ENCODE measurements at regions not wholly inside any gene's neighbourhood (a gene's known extent, or its start where the extent isn't known, plus 50 kb on each side); places are given as distances from the start of the nearest gene placed in this dataset.

DNA sequence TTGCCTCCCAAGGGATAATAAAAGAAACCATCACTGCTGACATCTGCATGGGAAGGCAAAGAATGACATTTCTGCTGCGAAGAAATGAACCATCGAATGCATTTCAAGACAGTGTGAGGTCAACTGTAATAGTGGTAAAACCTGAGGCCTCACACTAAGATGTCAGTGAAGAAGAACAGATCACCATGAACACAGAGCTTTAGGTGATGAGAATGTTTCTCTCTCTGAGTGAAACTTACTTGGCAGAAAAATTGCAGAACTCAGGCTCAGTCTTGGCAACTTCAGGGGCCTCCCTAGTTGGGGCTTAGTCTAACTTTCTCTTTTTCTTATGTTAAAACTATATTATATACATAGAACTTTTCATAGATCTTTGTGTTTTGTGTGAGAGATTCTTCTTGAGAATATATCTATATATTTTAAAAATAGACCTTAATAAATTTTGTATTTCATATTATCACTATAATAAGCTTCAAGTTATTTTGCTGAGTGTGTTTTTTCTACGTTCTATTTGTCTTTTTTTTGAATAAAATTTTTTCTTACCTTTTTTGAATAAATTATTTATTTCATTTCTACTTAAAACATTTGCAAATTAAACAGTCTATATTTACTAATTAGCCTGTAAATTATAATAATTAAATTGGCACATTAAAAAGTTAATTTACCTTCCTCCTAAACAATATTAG lies 427.5 kb upstream of the TRIB2 start:
- in situ Hi-C loops (cut with MboI; ENCODE audit: low pct_unique_long_range_greater_than_20kb in 2 of 9, low sequenced_read_pairs in 9 of 9, unreplicated experiment in 9 of 9): no loop called here
- Histone ChIP-seq H3K27ac (no peak overlapping the region), H3K4me1 (replicated peaks in 1 of 2) (no peaks in the 10 kb centered on the region), H3K4me3 (no peak overlapping the region)
- 61 to 100% (median 92%) methylated on average over 1 to 3 of the region's 3 CpGs for WGBS, 10 experiments
- ATAC-seq (replicated peaks in 6 of 8): peak in 1 of 8 experiments; percentile 32

DNA sequence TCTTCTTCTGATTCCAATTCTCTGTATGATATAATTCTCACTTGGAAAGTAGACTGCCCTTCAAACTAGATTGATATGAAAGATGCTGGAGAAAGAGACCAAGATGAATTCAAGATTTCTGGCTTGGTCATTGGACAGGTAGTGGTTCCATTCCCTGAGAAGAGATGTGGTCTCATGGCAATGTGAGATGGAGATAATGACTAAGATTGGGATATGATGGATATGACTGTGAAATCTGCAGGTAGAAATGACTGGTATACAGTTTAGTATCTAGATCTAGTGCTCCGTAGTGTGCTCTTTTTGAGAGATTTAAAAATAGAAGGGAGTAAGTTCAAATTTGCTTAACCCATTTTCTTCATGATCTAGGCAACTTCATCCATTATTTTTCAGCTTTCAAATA lies 425.4 kb upstream of the TRIB2 start:
- no peak overlapping the region for H3K27ac ChIP-seq
- ATAC-seq (replicated peaks in 6 of 8): no peak
- H3K4me1 ChIP-seq (replicated peaks in 1 of 2): no peaks in the 10 kb centered on the region
- 29 to 100% (median 83%) methylated on average over 1 of the region's 1 CpG; no CpG with 5 or more reads in 1 of the 10 experiments for WGBS, 10 experiments
- in situ Hi-C loops (cut with MboI; ENCODE audit: low pct_unique_long_range_greater_than_20kb in 2 of 9, low sequenced_read_pairs in 9 of 9, unreplicated experiment in 9 of 9): no loop called here
- H3K4me3 ChIP-seq: no peak overlapping the region

DNA sequence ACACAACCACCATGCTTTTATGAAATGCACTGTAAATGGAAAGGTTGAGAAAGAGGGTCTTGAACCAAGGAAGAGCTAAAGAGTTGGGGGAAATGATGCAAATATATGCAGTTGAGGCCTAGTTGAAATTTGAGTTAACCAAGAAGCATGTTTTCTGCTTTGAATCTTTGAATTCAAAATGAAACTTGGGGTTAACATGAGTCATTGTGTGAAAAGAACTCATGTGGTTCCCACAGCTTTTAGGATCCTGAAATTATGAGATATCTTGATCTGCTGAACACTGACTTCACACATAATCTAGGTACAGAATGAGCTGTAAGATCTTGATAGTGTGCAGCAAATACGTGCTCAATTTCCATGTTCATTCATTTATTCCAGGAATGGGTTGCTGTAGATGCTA lies 422.9 kb upstream of the TRIB2 start:
- Histone ChIP-seq H3K4me3 (no peak overlapping the region), H3K27ac (no peak overlapping the region), H3K4me1 (replicated peaks in 1 of 2) (no peaks in the 10 kb centered on the region)
- no peak for ATAC-seq (replicated peaks in 6 of 8)
- in situ Hi-C loops (cut with MboI; ENCODE audit: low pct_unique_long_range_greater_than_20kb in 2 of 9, low sequenced_read_pairs in 9 of 9, unreplicated experiment in 9 of 9): no loop called here
- 80 to 100% (median 100%) methylated on average over 1 of the region's 1 CpG; no CpG with 5 or more reads in 1 of the 10 experiments for WGBS, 10 experiments

DNA sequence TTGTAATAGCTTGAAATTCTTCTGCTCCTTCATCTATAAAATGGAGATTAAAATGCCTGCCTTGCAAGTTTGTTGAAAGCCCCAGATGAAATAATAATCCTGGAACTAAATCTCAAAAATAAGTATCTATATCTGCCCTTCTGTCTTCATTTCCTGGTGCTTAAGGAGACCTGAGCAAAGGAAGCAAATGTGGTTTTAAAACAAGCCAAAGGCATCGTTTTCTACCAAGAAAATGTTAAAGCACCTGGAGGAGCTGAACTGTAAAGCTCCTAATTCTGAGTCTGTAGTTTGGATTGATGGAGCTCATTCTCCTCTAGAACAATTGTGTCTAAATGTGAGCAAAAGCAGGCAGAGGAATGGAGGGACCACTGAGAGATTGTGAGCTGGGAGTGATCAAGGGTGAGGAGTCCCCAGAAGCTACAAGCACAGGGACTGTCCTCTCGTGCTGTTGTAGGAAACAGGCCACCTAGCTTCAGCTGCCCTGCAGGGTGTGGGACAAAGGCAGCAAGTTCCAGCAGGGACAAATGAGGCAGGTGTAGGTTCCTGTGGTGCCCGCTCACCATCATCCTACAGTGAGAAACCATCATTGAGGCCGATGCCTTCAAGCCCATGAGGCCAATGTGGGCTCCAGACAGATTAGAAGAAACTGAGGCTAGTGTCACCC lies 420.7 kb upstream of the TRIB2 start:
- in situ Hi-C loops (cut with MboI; ENCODE audit: low pct_unique_long_range_greater_than_20kb in 2 of 9, low sequenced_read_pairs in 9 of 9, unreplicated experiment in 9 of 9): no loop called here
- 71 to 100% (median 82%) methylated on average over 1 to 4 of the region's 4 CpGs; no CpG with 5 or more reads in 4 of the 10 experiments for WGBS, 10 experiments
- Histone ChIP-seq H3K27ac (no peak overlapping the region), H3K4me1 (replicated peaks in 1 of 2) (no peaks in the 10 kb centered on the region), H3K4me3 (no peak overlapping the region)
- no peak for ATAC-seq (replicated peaks in 6 of 8)

DNA sequence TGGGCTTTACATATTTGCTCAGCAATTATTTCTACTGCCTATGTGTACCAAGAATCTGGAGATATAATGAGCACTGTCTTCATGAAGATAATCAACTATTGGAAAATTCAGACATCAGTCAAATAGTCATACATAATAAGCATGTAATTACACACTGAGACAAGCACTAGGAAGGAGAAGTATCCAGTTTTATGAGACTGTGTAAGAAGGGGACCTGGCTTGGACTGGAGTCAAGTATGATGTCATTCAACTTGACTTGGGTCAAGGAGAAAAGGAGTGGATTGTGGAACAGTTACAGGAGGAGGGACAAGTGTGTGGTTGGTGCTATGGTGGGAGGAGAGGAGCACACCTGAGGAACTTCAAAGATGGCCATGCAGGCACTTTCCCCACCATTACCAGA lies 419.8 kb upstream of the TRIB2 start:
- no peak for ATAC-seq (replicated peaks in 6 of 8)
- Histone ChIP-seq H3K27ac (no peak overlapping the region), H3K4me3 (no peak overlapping the region), H3K4me1 (replicated peaks in 1 of 2) (no peaks in the 10 kb centered on the region)
- in situ Hi-C loops (cut with MboI; ENCODE audit: low pct_unique_long_range_greater_than_20kb in 2 of 9, low sequenced_read_pairs in 9 of 9, unreplicated experiment in 9 of 9): no loop called here

DNA sequence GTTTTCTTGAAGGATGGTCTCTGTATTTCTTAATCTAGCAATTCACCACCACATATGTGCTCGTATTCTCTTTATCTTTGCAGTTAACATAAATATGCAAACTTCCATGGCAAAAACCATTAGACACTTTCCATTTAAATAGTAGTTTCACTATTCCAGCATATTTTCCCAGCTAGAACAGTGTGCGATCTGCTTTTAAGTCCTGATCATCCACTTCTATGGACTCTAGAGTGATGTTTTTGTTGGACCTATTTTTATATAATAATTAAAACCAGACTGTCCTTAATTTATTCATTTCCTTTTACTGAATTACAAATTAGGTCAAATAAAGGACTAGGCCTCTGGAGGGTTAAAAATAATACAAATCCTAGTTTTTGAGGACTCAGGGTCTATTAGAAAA lies 418.4 kb upstream of the TRIB2 start:
- Histone ChIP-seq H3K4me3 (no peak overlapping the region), H3K4me1 (replicated peaks in 1 of 2) (no peaks in the 10 kb centered on the region), H3K27ac (no peak overlapping the region)
- in situ Hi-C loops (cut with MboI; ENCODE audit: low pct_unique_long_range_greater_than_20kb in 2 of 9, low sequenced_read_pairs in 9 of 9, unreplicated experiment in 9 of 9): no loop called here
- peak in 3 of 8 experiments; percentile 38 to 88 (median 68) for ATAC-seq (replicated peaks in 6 of 8)
- 5 to 100% (median 60%) methylated on average over 1 to 2 of the region's 2 CpGs; no CpG with 5 or more reads in 1 of the 10 experiments for WGBS, 10 experiments

DNA sequence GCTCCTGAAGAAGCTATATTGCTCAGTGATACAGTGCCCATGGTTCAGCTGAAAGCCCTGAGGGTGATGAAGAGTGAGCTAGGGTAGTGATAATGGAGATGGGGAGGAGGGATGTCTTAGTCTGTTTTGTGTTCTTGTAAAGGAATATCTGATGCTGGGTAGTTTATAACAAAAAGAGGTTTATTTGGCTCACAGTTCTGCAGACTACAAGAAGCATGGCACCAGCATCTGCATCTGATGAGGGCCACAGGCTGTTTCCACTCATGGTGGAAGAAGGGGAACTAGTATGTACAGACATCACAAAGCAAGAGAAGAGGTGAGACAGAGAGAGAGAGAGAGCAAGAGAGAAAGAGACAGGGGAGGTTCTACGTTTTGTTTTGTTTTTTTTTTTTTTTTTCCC lies 417.3 kb upstream of the TRIB2 start:
- H3K4me1 ChIP-seq (replicated peaks in 1 of 2): no peaks in the 10 kb centered on the region
- ATAC-seq (replicated peaks in 6 of 8): no peak
- 8 to 80% (median 50%) methylated on average over 1 of the region's 1 CpG; no CpG with 5 or more reads in 5 of the 10 experiments for WGBS, 10 experiments
- no peak overlapping the region for H3K27ac ChIP-seq
- no peak overlapping the region for H3K4me3 ChIP-seq
- in situ Hi-C loops (cut with MboI; ENCODE audit: low pct_unique_long_range_greater_than_20kb in 2 of 9, low sequenced_read_pairs in 9 of 9, unreplicated experiment in 9 of 9): no loop called here

DNA sequence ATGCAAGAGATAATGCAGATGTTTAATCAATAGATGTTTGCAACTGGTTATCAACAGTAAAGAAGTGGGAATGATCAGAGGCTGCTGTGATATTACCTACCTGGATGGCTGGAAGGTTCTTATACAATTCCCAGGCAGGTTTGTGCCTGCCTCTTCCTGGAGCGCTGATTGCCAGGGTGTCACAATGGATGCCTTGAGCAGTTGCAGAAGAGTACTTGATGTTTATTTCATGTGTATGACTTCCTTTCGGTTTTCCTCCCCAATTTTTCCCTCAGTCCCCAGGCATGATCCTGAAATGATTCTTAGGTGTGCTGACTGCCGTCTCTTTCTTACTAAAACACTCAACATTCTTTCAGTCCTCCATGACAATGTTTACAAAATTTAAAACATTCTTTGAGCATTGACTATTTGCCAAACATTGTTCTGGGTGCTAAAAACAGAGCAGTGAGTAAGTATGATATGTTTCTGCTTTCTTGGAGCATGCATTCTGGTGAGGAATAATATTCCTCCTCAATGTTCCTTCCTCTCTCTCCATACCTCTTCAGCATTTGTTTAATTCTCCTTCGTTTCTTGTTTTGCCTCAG lies 416.6 kb upstream of the TRIB2 start:
- in situ Hi-C loops (cut with MboI; ENCODE audit: low pct_unique_long_range_greater_than_20kb in 2 of 9, low sequenced_read_pairs in 9 of 9, unreplicated experiment in 9 of 9): loop anchor here in 1 of 9 experiments (25.0 kb wide), 1 partner anchor 412 kb away; the partner anchor contains the start of gene TRIB2
- Histone ChIP-seq H3K4me3 (no peak overlapping the region), H3K4me1 (replicated peaks in 1 of 2) (no peaks in the 10 kb centered on the region), H3K27ac (no peak overlapping the region)
- WGBS, 10 experiments: 70 to 94% (median 80%) methylated on average over 2 to 4 of the region's 4 CpGs; no CpG with 5 or more reads in 3 of the 10 experiments
- ATAC-seq (replicated peaks in 6 of 8): no peak

DNA sequence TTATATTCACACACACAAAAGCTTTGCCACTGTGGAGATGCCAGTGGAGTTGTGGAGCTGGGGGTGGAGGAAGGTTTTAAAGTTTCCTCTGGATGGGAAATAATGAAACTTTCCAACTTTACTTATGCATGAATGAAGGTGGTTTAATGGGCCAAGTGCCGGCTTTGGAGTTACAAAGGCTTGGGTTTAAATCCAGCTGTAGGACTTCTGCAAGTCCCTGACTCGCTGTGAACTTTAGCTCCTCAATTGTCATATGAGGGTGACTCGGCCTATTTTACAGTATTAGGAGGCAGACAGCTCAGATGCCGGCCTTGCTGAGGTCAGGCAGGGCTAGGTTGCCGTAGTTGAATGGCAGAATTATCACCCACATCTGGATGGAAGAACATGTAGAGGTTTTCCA lies 415.8 kb upstream of the TRIB2 start:
- in situ Hi-C loops (cut with MboI; ENCODE audit: low pct_unique_long_range_greater_than_20kb in 2 of 9, low sequenced_read_pairs in 9 of 9, unreplicated experiment in 9 of 9): loop anchor here in 1 of 9 experiments (25.0 kb wide), 1 partner anchor 411 kb away; the partner anchor contains the start of gene TRIB2
- Histone ChIP-seq H3K27ac (no peak overlapping the region), H3K4me3 (no peak overlapping the region), H3K4me1 (replicated peaks in 1 of 2) (no peaks in the 10 kb centered on the region)
- ATAC-seq (replicated peaks in 6 of 8): peak in 2 of 8 experiments; percentile 35 to 36
- 58 to 80% (median 60%) methylated on average over 1 to 3 of the region's 5 CpGs; no CpG with 5 or more reads in 7 of the 10 experiments for WGBS, 10 experiments

DNA sequence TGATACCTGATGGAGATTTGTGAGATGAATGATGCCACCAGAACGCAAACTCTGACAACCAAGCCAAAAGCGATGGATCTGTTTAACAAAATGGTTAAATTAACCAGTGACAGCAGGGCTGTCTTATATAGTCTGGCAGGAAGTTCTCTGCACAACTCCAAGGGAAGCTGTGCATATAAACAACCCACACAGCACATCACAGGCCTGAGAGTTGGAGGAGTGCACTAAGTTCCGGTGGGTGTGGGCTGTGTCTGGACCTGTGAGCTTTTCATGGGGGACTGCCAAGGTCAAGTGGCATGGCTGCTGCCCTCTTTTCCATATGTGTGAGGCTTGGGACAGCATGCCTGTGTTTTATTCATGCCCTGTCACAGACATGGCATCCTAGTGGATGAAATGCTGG lies 414.6 kb upstream of the TRIB2 start:
- no peak for ATAC-seq (replicated peaks in 6 of 8)
- WGBS, 10 experiments: 80 to 100% (median 94%) methylated on average over 1 to 3 of the region's 3 CpGs; no CpG with 5 or more reads in 6 of the 10 experiments
- no peak overlapping the region for H3K4me3 ChIP-seq
- H3K27ac ChIP-seq: no peak overlapping the region
- H3K4me1 ChIP-seq (replicated peaks in 1 of 2): no peaks in the 10 kb centered on the region
- in situ Hi-C loops (cut with MboI; ENCODE audit: low pct_unique_long_range_greater_than_20kb in 2 of 9, low sequenced_read_pairs in 9 of 9, unreplicated experiment in 9 of 9): loop anchor here in 1 of 9 experiments (25.0 kb wide), 1 partner anchor 410 kb away; the partner anchor contains the start of gene TRIB2

DNA sequence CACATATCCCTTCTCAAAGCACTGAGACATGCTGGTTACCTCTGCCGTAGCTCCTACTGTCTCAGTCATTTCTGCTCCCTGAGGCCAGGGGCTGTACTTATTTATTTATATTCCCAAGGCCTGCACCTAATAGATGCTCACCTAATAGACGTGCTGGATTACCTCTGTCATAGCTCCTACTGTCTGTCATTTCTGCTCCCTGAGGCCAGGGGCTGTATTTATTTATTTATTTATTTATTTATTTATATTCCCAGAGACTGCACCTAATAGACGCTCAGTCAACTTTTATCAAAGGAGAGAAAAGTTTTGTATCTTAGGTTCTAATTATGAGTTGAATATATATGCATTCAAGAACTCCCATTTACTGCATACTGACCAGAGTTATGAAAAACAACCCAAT lies 414.0 kb upstream of the TRIB2 start:
- Histone ChIP-seq H3K4me1 (replicated peaks in 1 of 2) (no peaks in the 10 kb centered on the region), H3K27ac (no peak overlapping the region), H3K4me3 (no peak overlapping the region)
- in situ Hi-C loops (cut with MboI; ENCODE audit: low pct_unique_long_range_greater_than_20kb in 2 of 9, low sequenced_read_pairs in 9 of 9, unreplicated experiment in 9 of 9): loop anchor here in 1 of 9 experiments (25.0 kb wide), 1 partner anchor 410 kb away; the partner anchor contains the start of gene TRIB2
- 67 to 100% (median 90%) methylated on average over 2 to 3 of the region's 3 CpGs; no CpG with 5 or more reads in 3 of the 10 experiments for WGBS, 10 experiments
- no peak for ATAC-seq (replicated peaks in 6 of 8)

DNA sequence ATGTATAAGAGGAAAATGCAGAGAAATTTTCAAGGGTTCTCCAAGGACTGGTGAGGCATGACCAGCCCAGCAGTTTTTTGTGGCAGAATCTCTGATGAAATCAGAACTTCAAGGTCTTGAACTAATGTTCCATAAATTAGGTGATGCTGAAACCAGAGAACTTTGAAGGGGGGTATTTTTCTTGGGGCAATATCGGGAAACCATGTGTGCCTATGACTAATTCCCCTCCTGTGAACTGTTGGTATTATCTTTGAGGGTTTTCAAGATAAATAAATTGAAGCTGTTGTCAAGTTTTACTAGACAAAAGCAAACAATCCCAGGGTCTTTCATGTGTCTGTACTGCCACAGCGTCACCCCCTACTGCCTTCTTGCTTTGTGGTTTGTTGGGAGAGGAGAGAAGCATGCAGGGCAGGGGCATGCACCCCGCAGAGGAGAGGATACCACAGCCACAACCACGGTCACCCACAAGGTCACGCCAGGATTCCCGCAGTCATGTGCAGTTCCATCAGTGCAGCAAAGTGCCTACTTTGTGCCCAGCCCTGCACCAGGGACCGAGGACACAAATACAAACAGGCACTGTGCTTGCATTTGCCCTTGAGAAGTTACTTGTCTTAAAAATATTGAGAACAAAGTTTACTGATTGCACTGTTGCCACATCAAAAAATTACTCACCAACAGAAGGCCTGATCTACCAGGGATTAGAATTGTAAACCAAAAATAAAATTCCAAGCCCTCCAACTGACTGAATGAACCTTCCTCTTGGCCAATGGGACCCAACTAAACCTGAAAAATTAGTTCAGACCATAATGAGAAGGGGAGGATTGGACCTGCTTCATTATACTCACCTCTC lies 413.3 kb upstream of the TRIB2 start:
- no peak overlapping the region for H3K27ac ChIP-seq
- ATAC-seq (replicated peaks in 6 of 8): peak in 2 of 8 experiments; percentile 48 to 51
- H3K4me3 ChIP-seq: no peak overlapping the region
- H3K4me1 ChIP-seq (replicated peaks in 1 of 2): no peaks in the 10 kb centered on the region
- 49 to 100% (median 76%) methylated on average over 1 to 7 of the region's 7 CpGs for WGBS, 10 experiments
- in situ Hi-C loops (cut with MboI; ENCODE audit: low pct_unique_long_range_greater_than_20kb in 2 of 9, low sequenced_read_pairs in 9 of 9, unreplicated experiment in 9 of 9): loop anchor here in 1 of 9 experiments (25.0 kb wide), 1 partner anchor 409 kb away; the partner anchor contains the start of gene TRIB2

Data from motor neuron (in vitro differentiated cells).